ENCODE measurements at regions not wholly inside any gene's neighbourhood (a gene's known extent, or its start where the extent isn't known, plus 50 kb on each side); places are given as distances from the start of the nearest gene placed in this dataset.

- Histone ChIP-seq H2AFZ (no peak overlapping the region), H3K4me2 (ENCODE audit: low read length) (no peak overlapping the region), H3K4me3 (ENCODE audit: low read depth, low read length) (no peak overlapping the region), H3K36me3 (ENCODE audit: control insufficient read depth, insufficient read depth, low read length) (no peaks in the 10 kb centered on the region), H3K79me2 (no peaks in the 10 kb centered on the region), H3K9me3 (ENCODE audit: control insufficient read depth, low read length) (no peaks in the 10 kb centered on the region), H3K27ac (no peak overlapping the region), H3K9ac (no peak overlapping the region), H3K4me1 (no peaks in the 10 kb centered on the region), H3K27me3 (ENCODE audit: control insufficient read depth, insufficient read depth, low read length) (no peaks in the 10 kb centered on the region)
- TF ChIP-seq, protein P1, sequence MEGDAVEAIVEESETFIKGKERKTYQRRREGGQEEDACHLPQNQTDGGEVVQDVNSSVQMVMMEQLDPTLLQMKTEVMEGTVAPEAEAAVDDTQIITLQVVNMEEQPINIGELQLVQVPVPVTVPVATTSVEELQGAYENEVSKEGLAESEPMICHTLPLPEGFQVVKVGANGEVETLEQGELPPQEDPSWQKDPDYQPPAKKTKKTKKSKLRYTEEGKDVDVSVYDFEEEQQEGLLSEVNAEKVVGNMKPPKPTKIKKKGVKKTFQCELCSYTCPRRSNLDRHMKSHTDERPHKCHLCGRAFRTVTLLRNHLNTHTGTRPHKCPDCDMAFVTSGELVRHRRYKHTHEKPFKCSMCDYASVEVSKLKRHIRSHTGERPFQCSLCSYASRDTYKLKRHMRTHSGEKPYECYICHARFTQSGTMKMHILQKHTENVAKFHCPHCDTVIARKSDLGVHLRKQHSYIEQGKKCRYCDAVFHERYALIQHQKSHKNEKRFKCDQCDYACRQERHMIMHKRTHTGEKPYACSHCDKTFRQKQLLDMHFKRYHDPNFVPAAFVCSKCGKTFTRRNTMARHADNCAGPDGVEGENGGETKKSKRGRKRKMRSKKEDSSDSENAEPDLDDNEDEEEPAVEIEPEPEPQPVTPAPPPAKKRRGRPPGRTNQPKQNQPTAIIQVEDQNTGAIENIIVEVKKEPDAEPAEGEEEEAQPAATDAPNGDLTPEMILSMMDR (IDR thresholded peaks at IDR 0.05), result no peak
Measured at GRCh38 chr4:138297743-138298405, 55.7 kb upstream of the SLC7A11 start.

DNA sequence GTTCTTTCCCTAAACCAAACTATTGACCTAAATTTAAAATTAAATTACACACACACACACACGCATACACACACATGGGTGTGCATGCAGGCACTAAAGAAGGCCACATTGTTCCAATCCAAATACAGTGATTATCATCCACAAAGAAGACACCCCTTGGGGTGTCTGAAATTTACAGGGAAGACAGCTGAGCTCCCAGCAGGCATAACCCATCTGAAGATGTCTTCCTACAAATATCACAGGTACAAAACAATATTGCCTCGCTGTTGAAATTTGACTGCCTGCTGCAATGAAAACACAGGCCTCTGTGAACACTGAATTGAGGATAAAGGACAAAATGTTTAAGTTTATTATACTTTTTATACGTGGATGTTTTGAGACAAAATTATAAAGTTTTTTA lies 50.2 kb upstream of the SLC7A11 start:
- H3K4me1 ChIP-seq, result no peaks in the 10 kb centered on the region
- H3K9me3 ChIP-seq (ENCODE audit: control insufficient read depth, low read length), result no peaks in the 10 kb centered on the region
- no peak overlapping the region for H3K4me2 ChIP-seq (ENCODE audit: low read length)
- no peak overlapping the region for H3K27ac ChIP-seq
- no peak overlapping the region for H3K4me3 ChIP-seq (ENCODE audit: low read depth, low read length)
- H3K36me3 ChIP-seq (ENCODE audit: control insufficient read depth, insufficient read depth, low read length), result no peaks in the 10 kb centered on the region
- TF ChIP-seq, protein P1 (IDR thresholded peaks at IDR 0.05), result no peak
- H3K79me2 ChIP-seq, result no peaks in the 10 kb centered on the region
- H3K9ac ChIP-seq, result no peak overlapping the region
- H3K27me3 ChIP-seq (ENCODE audit: control insufficient read depth, insufficient read depth, low read length), result no peaks in the 10 kb centered on the region
- no peak overlapping the region for H2AFZ ChIP-seq

All from parathyroid adenoma (tissue), 2 donors.